Astrocyte (in vitro differentiated cells and primary cell): ENCODE measurements at regions not wholly inside any gene's neighbourhood (a gene's known extent, or its start where the extent isn't known, plus 50 kb on each side); places are given as distances from the start of the nearest gene placed in this dataset.

Experiments used
- DNase-seq: peaks from one replicate; pipeline ENCODE4 v3.0.0-alpha.2; 2010; ENCODE audit warnings: low read depth
- FAIRE-seq: peaks from 2 replicates; lab custom pipeline; 2011; peaks lifted over from hg19 to GRCh38; lab: Jason Lieb, UNC
- H2AFZ ChIP-seq: 2 replicates; pipeline ENCODE4 v1.6.0; 2012; ENCODE audit warnings: low read depth, low read length, inconsistent platforms
- H3K27ac ChIP-seq: 2 replicates; pipeline ENCODE4 v1.5.1; 2011; ENCODE audit warnings: low read depth, low read length, inconsistent platforms
- H3K27me3 ChIP-seq: 2 replicates; pipeline ENCODE4 v1.6.0; 2011; ENCODE audit warnings: low read length, inconsistent platforms; ENCODE audit not compliant: insufficient read depth
- H3K36me3 ChIP-seq: 2 replicates; pipeline ENCODE4 v1.5.1; 2011; ENCODE audit warnings: low read length, inconsistent platforms; ENCODE audit not compliant: insufficient read depth
- H3K4me1 ChIP-seq: 2 replicates; pipeline ENCODE4 v1.5.1; 2011; ENCODE audit warnings: low read length, inconsistent platforms; ENCODE audit not compliant: insufficient read depth
- H3K4me2 ChIP-seq: 2 replicates; pipeline ENCODE4 v1.6.0; 2012; ENCODE audit warnings: low read length, inconsistent platforms
- H3K4me3 ChIP-seq: 2 replicates; pipeline ENCODE4 v1.5.1; 2011; ENCODE audit warnings: low read depth, mild to moderate bottlenecking, low read length, inconsistent platforms; ENCODE audit not compliant: insufficient read depth
- H3K79me2 ChIP-seq: 2 replicates; pipeline ENCODE4 v1.6.0; 2012; ENCODE audit warnings: mild to moderate bottlenecking, low read length, inconsistent platforms; ENCODE audit not compliant: insufficient read depth
- H3K9ac ChIP-seq: 2 replicates; pipeline ENCODE4 v1.6.0; 2012; ENCODE audit warnings: mild to moderate bottlenecking, low read length, inconsistent platforms
- H3K9me3 ChIP-seq: 2 replicates; pipeline ENCODE4 v1.5.1; 2012; ENCODE audit warnings: low read depth, mild to moderate bottlenecking, low read length, inconsistent platforms; ENCODE audit not compliant: insufficient read depth
- H4K20me1 ChIP-seq: 2 replicates; pipeline ENCODE4 v1.6.0; 2012; ENCODE audit warnings: low read length, inconsistent platforms; ENCODE audit not compliant: insufficient read depth
- H3K27ac Mint-ChIP-seq: one replicate; pipeline ENCODE4 v1.8.0; 2021; ENCODE audit warnings: mild to moderate bottlenecking, mixed read lengths; ENCODE audit not compliant: unreplicated experiment
- H3K27me3 Mint-ChIP-seq: one replicate; pipeline ENCODE4 v1.8.0; 2021; ENCODE audit warnings: low read depth, mixed read lengths; ENCODE audit not compliant: unreplicated experiment
- H3K36me3 Mint-ChIP-seq: one replicate; pipeline ENCODE4 v1.8.0; 2021; ENCODE audit warnings: low read depth, mixed read lengths; ENCODE audit not compliant: unreplicated experiment
- H3K4me1 Mint-ChIP-seq: one replicate; pipeline ENCODE4 v1.8.0; 2021; ENCODE audit warnings: low read depth, mixed read lengths; ENCODE audit not compliant: unreplicated experiment
- H3K4me3 Mint-ChIP-seq: one replicate; pipeline ENCODE4 v1.8.0; 2021; ENCODE audit warnings: mild to moderate bottlenecking, moderate library complexity, mixed read lengths; ENCODE audit not compliant: unreplicated experiment
- H3K9me3 Mint-ChIP-seq: one replicate; pipeline ENCODE4 v1.8.0; 2021; ENCODE audit warnings: mild to moderate bottlenecking, mixed read lengths; ENCODE audit not compliant: unreplicated experiment
- EZH2 ChIP-seq: IDR thresholded peaks from 2 replicates; pipeline ENCODE4 v1.6.1; 2012; ENCODE audit warnings: mild to moderate bottlenecking, low read length, inconsistent platforms; ENCODE audit not compliant: insufficient read depth
- TF ChIP-seq, protein P1 (sequence below): IDR thresholded peaks from 2 replicates; pipeline ENCODE4 v1.5.1; 2011; ENCODE audit warnings: low read depth, mild to moderate bottlenecking, inconsistent platforms, low read length, moderate library complexity; ENCODE audit not compliant: insufficient read depth

DNA sequence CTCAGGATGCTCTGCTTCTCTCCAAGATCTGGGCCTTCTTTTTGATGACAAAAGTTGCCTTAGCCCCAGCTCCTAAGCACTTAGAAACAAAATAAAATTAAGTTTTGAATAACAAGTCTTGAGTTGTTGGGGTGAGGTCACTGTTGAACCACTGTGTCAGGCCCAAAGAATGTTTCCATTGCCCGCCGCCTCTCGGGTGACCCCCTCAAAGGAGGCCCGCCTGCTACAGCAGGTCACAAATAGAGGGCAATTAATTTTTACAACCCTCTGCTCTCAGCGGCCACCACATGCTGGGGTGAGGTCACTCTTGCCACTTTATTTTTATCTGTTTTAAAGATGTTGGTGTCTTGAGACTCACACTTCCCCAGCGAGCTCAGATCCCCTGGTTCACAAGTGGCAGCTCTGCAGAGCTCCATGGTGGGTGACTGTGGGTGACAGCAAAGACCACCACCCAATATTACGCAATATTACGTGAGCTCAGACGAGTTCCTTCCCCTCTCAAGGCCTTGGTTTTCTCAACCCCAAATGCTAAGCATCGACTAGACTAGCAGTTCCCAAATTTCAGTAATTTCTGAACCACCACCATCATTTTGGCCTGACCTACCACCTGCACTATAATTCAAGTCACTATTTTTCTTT, 247.7 kb upstream of the PMEPA1 start:
- Histone ChIP-seq H3K4me3 (no peak overlapping the region), H4K20me1 (no peaks in the 10 kb centered on the region), H3K4me2 (no peak overlapping the region), H2AFZ (no peak overlapping the region), H3K4me1 (peaks cover 21% of the 10 kb centered on the region), H3K79me2 (no peaks in the 10 kb centered on the region), H3K9ac (no peak overlapping the region), H3K27me3 (no peaks in the 10 kb centered on the region), H3K36me3 (no peaks in the 10 kb centered on the region), H3K27ac (no peak overlapping the region), H3K9me3 (no peaks in the 10 kb centered on the region)
- Mint-ChIP-seq H3K9me3 (peaks cover 6% of the 10 kb centered on the region), H3K4me1 (peaks cover 20% of the 10 kb centered on the region), H3K27me3 (peaks cover 33% of the 10 kb centered on the region), H3K27ac (peak overlapping the region; percentile 48), H3K36me3 (no peaks in the 10 kb centered on the region), H3K4me3 (no peak overlapping the region)
- TF ChIP-seq EZH2, result no peak
- TF ChIP-seq, protein P1, sequence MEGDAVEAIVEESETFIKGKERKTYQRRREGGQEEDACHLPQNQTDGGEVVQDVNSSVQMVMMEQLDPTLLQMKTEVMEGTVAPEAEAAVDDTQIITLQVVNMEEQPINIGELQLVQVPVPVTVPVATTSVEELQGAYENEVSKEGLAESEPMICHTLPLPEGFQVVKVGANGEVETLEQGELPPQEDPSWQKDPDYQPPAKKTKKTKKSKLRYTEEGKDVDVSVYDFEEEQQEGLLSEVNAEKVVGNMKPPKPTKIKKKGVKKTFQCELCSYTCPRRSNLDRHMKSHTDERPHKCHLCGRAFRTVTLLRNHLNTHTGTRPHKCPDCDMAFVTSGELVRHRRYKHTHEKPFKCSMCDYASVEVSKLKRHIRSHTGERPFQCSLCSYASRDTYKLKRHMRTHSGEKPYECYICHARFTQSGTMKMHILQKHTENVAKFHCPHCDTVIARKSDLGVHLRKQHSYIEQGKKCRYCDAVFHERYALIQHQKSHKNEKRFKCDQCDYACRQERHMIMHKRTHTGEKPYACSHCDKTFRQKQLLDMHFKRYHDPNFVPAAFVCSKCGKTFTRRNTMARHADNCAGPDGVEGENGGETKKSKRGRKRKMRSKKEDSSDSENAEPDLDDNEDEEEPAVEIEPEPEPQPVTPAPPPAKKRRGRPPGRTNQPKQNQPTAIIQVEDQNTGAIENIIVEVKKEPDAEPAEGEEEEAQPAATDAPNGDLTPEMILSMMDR, result no peak
- no peak for FAIRE-seq
- peak; percentile 26 for DNase-seq

DNA sequence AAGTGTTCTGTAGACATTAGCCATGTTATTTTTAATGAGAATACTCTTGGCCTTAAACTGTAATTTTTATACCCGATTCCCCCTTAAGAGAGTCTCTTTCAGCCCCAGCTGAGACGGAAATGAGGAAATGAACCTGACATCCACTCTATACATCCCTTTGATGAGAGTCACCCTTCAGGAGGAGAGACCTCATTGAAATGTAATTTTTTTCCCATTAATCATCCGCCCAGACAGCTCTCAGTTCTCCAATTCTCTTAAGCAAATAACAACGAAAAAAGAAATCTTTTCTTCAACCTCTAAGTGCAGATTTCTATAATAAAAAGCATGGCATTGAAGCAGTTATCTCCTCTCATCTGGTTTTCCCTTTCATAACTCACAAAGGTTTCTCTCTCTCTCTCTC, 243.8 kb upstream of the PMEPA1 start:
- H3K4me1 ChIP-seq, result peaks cover 21% of the 10 kb centered on the region
- Mint-ChIP-seq H3K4me1 (peaks cover 18% of the 10 kb centered on the region), H3K9me3 (peaks cover 12% of the 10 kb centered on the region), H3K36me3 (no peaks in the 10 kb centered on the region), H3K27ac (peak overlapping the region; percentile 71), H3K27me3 (peaks cover 18% of the 10 kb centered on the region), H3K4me3 (peak overlapping the region; percentile 18)
- H3K27me3 ChIP-seq, result no peaks in the 10 kb centered on the region
- H3K9me3 ChIP-seq, result no peaks in the 10 kb centered on the region
- no peak overlapping the region for H2AFZ ChIP-seq
- H4K20me1 ChIP-seq, result no peaks in the 10 kb centered on the region
- H3K27ac ChIP-seq, result peak overlapping the region; percentile 70
- peak overlapping the region; percentile 58 for H3K4me2 ChIP-seq
- H3K79me2 ChIP-seq, result no peaks in the 10 kb centered on the region
- H3K9ac ChIP-seq, result peak overlapping the region; percentile 42
- no peak for TF ChIP-seq EZH2
- TF ChIP-seq, protein P1, result no peak
- H3K4me3 ChIP-seq, result no peak overlapping the region
- FAIRE-seq, result peak; percentile 91
- DNase-seq, result peak; percentile 72
- H3K36me3 ChIP-seq, result no peaks in the 10 kb centered on the region

DNA sequence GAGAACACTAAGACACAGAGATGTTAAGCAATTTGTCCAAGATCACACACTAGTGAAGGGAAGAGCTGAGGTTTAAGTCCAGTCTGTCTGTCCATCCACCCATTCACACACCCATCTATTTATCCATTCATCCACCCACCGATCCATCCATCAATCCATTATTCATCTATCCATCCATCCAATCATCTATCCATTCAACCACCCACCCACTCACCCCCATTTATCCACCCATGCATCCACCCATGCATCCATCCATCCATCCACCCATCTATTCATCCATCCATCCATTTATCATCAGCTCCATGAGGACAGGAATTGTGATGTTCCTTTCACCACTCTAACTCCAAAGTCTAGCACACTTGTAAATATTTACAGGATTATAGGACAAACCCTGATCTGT, 242.3 kb upstream of the PMEPA1 start:
- H3K4me1 ChIP-seq, result peaks cover 34% of the 10 kb centered on the region
- Mint-ChIP-seq H3K27ac (no peak overlapping the region), H3K27me3 (peaks cover 16% of the 10 kb centered on the region), H3K4me1 (peaks cover 22% of the 10 kb centered on the region), H3K9me3 (peaks cover 17% of the 10 kb centered on the region), H3K36me3 (no peaks in the 10 kb centered on the region), H3K4me3 (no peak overlapping the region)
- no peak overlapping the region for H3K27ac ChIP-seq
- TF ChIP-seq EZH2, result no peak
- TF ChIP-seq, protein P1, result no peak
- no peaks in the 10 kb centered on the region for H3K27me3 ChIP-seq
- DNase-seq (no peak), FAIRE-seq (no peak)
- H3K4me2 ChIP-seq, result no peak overlapping the region
- H2AFZ ChIP-seq, result no peak overlapping the region
- no peak overlapping the region for H3K4me3 ChIP-seq
- no peaks in the 10 kb centered on the region for H4K20me1 ChIP-seq
- no peaks in the 10 kb centered on the region for H3K79me2 ChIP-seq
- H3K9ac ChIP-seq, result no peak overlapping the region
- no peaks in the 10 kb centered on the region for H3K9me3 ChIP-seq
- no peaks in the 10 kb centered on the region for H3K36me3 ChIP-seq
